ENCODE measurements at regions not wholly inside any gene's neighbourhood (a gene's known extent, or its start where the extent isn't known, plus 50 kb on each side); places are given as distances from the start of the nearest gene placed in this dataset.
"Not testable (repeated sequence)": the region's sequence is repeated elsewhere in the genome, so short reads cannot be mapped to it uniquely, and the experiment has no call there.

GRCh38 chr3:89533275-89533674 is 425.9 kb downstream of the EPHA3 start:
- no peaks in the 10 kb centered on the region for H3K36me3 Mint-ChIP-seq

GRCh38 chr3:89554587-89554986 is 447.2 kb downstream of the EPHA3 start:
- H4K20me1 ChIP-seq (ENCODE audit: low read depth); H3K9me3 Mint-ChIP-seq; H3K27ac Mint-ChIP-seq; DNase-seq (ENCODE audit: low spot score); H3K4me2 ChIP-seq; H3F3A ChIP-seq (ENCODE audit: low read depth); H3K4me3 Mint-ChIP-seq; H3K4me3 ChIP-seq; H3K27me3 Mint-ChIP-seq (ENCODE audit: insufficient read depth, low read depth); H3K79me2 ChIP-seq (ENCODE audit: low read depth); H3K36me3 ChIP-seq; H3K9me3 ChIP-seq (ENCODE audit: low read depth); H3K36me3 Mint-ChIP-seq; H3K4me1 Mint-ChIP-seq; H3K9ac ChIP-seq; H3K27me3 ChIP-seq; H2AFZ ChIP-seq (replicated peaks); H3K4me1 ChIP-seq; H3K27ac ChIP-seq: not testable (repeated sequence)

More at GRCh38 chr3:89533275-89533674, 425.9 kb downstream of the EPHA3 start:
- TF ChIP-seq CTCF (IDR thresholded peaks at IDR 0.05): no peak
- no peak for TF ChIP-seq EZH2phosphoT487 (IDR thresholded peaks at IDR 0.05)
- TF ChIP-seq EZH2 (IDR thresholded peaks at IDR 0.05): no peak
- H3K9ac ChIP-seq: no peak overlapping the region
- H3F3A ChIP-seq (ENCODE audit: low read depth): no peaks in the 10 kb centered on the region
- peaks cover 8% of the 10 kb centered on the region for H3K9me3 Mint-ChIP-seq
- no peak overlapping the region for H3K4me3 ChIP-seq
- no peaks in the 10 kb centered on the region for H3K27me3 ChIP-seq
- H3K4me2 ChIP-seq: no peak overlapping the region
- H3K27me3 Mint-ChIP-seq (ENCODE audit: insufficient read depth, low read depth): peaks cover 2% of the 10 kb centered on the region
- H3K4me1 ChIP-seq: peaks cover 9% of the 10 kb centered on the region
- H2AFZ ChIP-seq (replicated peaks): no peak overlapping the region
- H3K9me3 ChIP-seq (ENCODE audit: low read depth): no peaks in the 10 kb centered on the region
- H4K20me1 ChIP-seq (ENCODE audit: low read depth): no peaks in the 10 kb centered on the region
- H3K27ac ChIP-seq: no peak overlapping the region
- H3K4me3 Mint-ChIP-seq: no peak overlapping the region
- DNase-seq (ENCODE audit: low spot score): no peak
- no peak overlapping the region for H3K27ac Mint-ChIP-seq
- H3K36me3 ChIP-seq: no peaks in the 10 kb centered on the region
- peaks cover 20% of the 10 kb centered on the region for H3K4me1 Mint-ChIP-seq
- H3K79me2 ChIP-seq (ENCODE audit: low read depth): no peaks in the 10 kb centered on the region

GRCh38 chr3:89558711-89559110 is 451.3 kb downstream of the EPHA3 start:
- Histone ChIP-seq H3K27ac (no peak overlapping the region), H3K36me3 (no peaks in the 10 kb centered on the region), H3F3A (ENCODE audit: low read depth) (no peaks in the 10 kb centered on the region), H2AFZ (replicated peaks) (no peak overlapping the region), H3K79me2 (ENCODE audit: low read depth) (no peaks in the 10 kb centered on the region), H3K27me3 (no peaks in the 10 kb centered on the region), H3K9me3 (ENCODE audit: low read depth) (no peaks in the 10 kb centered on the region), H3K9ac (no peak overlapping the region), H3K4me1 (no peaks in the 10 kb centered on the region), H3K4me3 (no peak overlapping the region), H4K20me1 (ENCODE audit: low read depth) (no peaks in the 10 kb centered on the region), H3K4me2 (no peak overlapping the region)
- Mint-ChIP-seq H3K9me3 (peaks cover 4% of the 10 kb centered on the region), H3K4me3 (no peak overlapping the region), H3K36me3 (no peaks in the 10 kb centered on the region), H3K27ac (no peak overlapping the region), H3K4me1 (no peaks in the 10 kb centered on the region), H3K27me3 (ENCODE audit: insufficient read depth, low read depth) (no peaks in the 10 kb centered on the region)
- no peak for TF ChIP-seq EZH2phosphoT487 (IDR thresholded peaks at IDR 0.05)
- TF ChIP-seq EZH2 (IDR thresholded peaks at IDR 0.05): no peak
- TF ChIP-seq CTCF (IDR thresholded peaks at IDR 0.05): no peak
- DNase-seq (ENCODE audit: low spot score): no peak

GRCh38 chr3:89560568-89560967 is 453.1 kb downstream of the EPHA3 start:
- H3K9ac ChIP-seq: no peak overlapping the region
- H3K4me2 ChIP-seq: no peak overlapping the region
- H4K20me1 ChIP-seq (ENCODE audit: low read depth): no peaks in the 10 kb centered on the region
- H3K4me1 Mint-ChIP-seq: no peaks in the 10 kb centered on the region
- no peak for DNase-seq (ENCODE audit: low spot score)
- no peaks in the 10 kb centered on the region for H3F3A ChIP-seq (ENCODE audit: low read depth)
- no peak overlapping the region for H3K27ac Mint-ChIP-seq
- no peaks in the 10 kb centered on the region for H3K27me3 Mint-ChIP-seq (ENCODE audit: insufficient read depth, low read depth)
- no peaks in the 10 kb centered on the region for H3K27me3 ChIP-seq
- no peak overlapping the region for H3K4me3 Mint-ChIP-seq
- no peak overlapping the region for H3K4me3 ChIP-seq
- H3K79me2 ChIP-seq (ENCODE audit: low read depth): no peaks in the 10 kb centered on the region
- no peaks in the 10 kb centered on the region for H3K9me3 ChIP-seq (ENCODE audit: low read depth)
- TF ChIP-seq EZH2phosphoT487 (IDR thresholded peaks at IDR 0.05) (no peak), CTCF (IDR thresholded peaks at IDR 0.05) (no peak), EZH2 (IDR thresholded peaks at IDR 0.05) (no peak)
- no peaks in the 10 kb centered on the region for H3K4me1 ChIP-seq
- H2AFZ ChIP-seq (replicated peaks): no peak overlapping the region
- peaks cover 12% of the 10 kb centered on the region for H3K9me3 Mint-ChIP-seq
- H3K36me3 ChIP-seq: no peaks in the 10 kb centered on the region
- H3K27ac ChIP-seq: no peak overlapping the region
- no peaks in the 10 kb centered on the region for H3K36me3 Mint-ChIP-seq

Measured in neural progenitor cell (in vitro differentiated cells).